ENCODE measurements at regions not wholly inside any gene's neighbourhood (a gene's known extent, or its start where the extent isn't known, plus 50 kb on each side); places are given as distances from the start of the nearest gene placed in this dataset.
A peak's percentile ranks its signal among the peaks of the same experiment; 100 is the strongest.

GRCh38 chr2:240347949-240348500 lies 87.4 kb upstream of the GPC1 start:
- H3K9me3 ChIP-seq: peaks cover 0 to 20% (median 4%) of the 10 kb centered on the region in 12 donors
- WGBS, 4 donors: 85 to 100% (median 87%) methylated on average over 2 to 8 of the region's 8 CpGs
- H3K27me3 ChIP-seq: peaks cover 0 to 3% (median 0%) of the 10 kb centered on the region in 9 donors
- DNase-seq (no peak), ATAC-seq (no peak)
- H3K4me1 ChIP-seq: peaks cover 0 to 20% (median 0%) of the 10 kb centered on the region in 12 donors
- H3K27ac ChIP-seq: no peak overlapping the region
- TF ChIP-seq POLR2A (IDR thresholded peaks at IDR 0.05) (no peak), CTCF (IDR thresholded peaks at IDR 0.05) (no peak)
- no peak overlapping the region for H3K4me3 ChIP-seq
- intact Hi-C loops (cut with DNase I): loop anchor here in 1 of 10 donors (5.0 kb wide), 1 partner anchor 89 kb away; the partner anchor contains the start of gene GPC1
- no peaks in the 10 kb centered on the region for H3K36me3 ChIP-seq

GRCh38 chr2:240348522-240348921 lies 86.9 kb upstream of the GPC1 start:
- ATAC-seq (peak in 1 of 4 donors; percentile 18), DNase-seq (peak in 1 of 5 donors; percentile 5)
- TF ChIP-seq POLR2A (IDR thresholded peaks at IDR 0.05) (no peak), CTCF (IDR thresholded peaks at IDR 0.05) (no peak)
- Histone ChIP-seq H3K27me3 (peaks cover 0 to 3% (median 0%) of the 10 kb centered on the region in 9 donors), H3K36me3 (no peaks in the 10 kb centered on the region), H3K9me3 (peaks cover 0 to 20% (median 4%) of the 10 kb centered on the region in 12 donors), H3K4me1 (peaks cover 0 to 20% (median 0%) of the 10 kb centered on the region in 12 donors), H3K4me3 (no peak overlapping the region), H3K27ac (no peak overlapping the region)
- 47 to 74% (median 62%) methylated on average over 8 of the region's 8 CpGs for whole genome bisulfite sequencing, 4 donors
- intact Hi-C loops (cut with DNase I): loop anchor here in 1 of 10 donors (5.0 kb wide), 1 partner anchor 89 kb away; the partner anchor contains the start of gene GPC1

GRCh38 chr2:240349133-240350005 lies 86.1 kb upstream of the GPC1 start:
- peaks cover 0 to 3% (median 0%) of the 10 kb centered on the region in 9 donors for H3K27me3 ChIP-seq
- WGBS, 4 donors: 82 to 83% (median 82%) methylated on average over 29 of the region's 29 CpGs
- no peak overlapping the region for H3K27ac ChIP-seq
- DNase-seq: peak in 2 of 5 donors; percentile 11 to 53
- intact Hi-C loops (cut with DNase I): loop anchor here in 1 of 10 donors (5.0 kb wide), 1 partner anchor 88 kb away; the partner anchor contains the start of gene GPC1
- H3K4me3 ChIP-seq: no peak overlapping the region
- no peak for ATAC-seq
- peaks cover 0 to 20% (median 0%) of the 10 kb centered on the region in 12 donors for H3K4me1 ChIP-seq
- peaks cover 0 to 16% (median 4%) of the 10 kb centered on the region in 12 donors for H3K9me3 ChIP-seq
- no peak for TF ChIP-seq POLR2A (IDR thresholded peaks at IDR 0.05)
- TF ChIP-seq CTCF (IDR thresholded peaks at IDR 0.05): no peak
- H3K36me3 ChIP-seq: no peaks in the 10 kb centered on the region

GRCh38 chr2:240350006-240350355 lies 85.5 kb upstream of the GPC1 start:
- H3K27ac ChIP-seq: no peak overlapping the region
- DNase-seq (peak in 1 of 5 donors; percentile 7), ATAC-seq (no peak)
- no peak overlapping the region for H3K4me3 ChIP-seq
- 85 to 94% (median 90%) methylated on average over 8 of the region's 8 CpGs for WGBS, 4 donors
- H3K36me3 ChIP-seq: no peaks in the 10 kb centered on the region
- H3K27me3 ChIP-seq: peaks cover 0 to 3% (median 0%) of the 10 kb centered on the region in 9 donors
- H3K9me3 ChIP-seq: peaks cover 0 to 10% (median 2%) of the 10 kb centered on the region in 12 donors
- peaks cover 0 to 22% (median 0%) of the 10 kb centered on the region in 12 donors for H3K4me1 ChIP-seq
- intact Hi-C loops (cut with DNase I): no loop called here
- no peak for TF ChIP-seq CTCF (IDR thresholded peaks at IDR 0.05)
- TF ChIP-seq POLR2A (IDR thresholded peaks at IDR 0.05): no peak

Measured in heart left ventricle (tissue), 16 donors.